ENCODE measurements at regions not wholly inside any gene's neighbourhood (a gene's known extent, or its start where the extent isn't known, plus 50 kb on each side); places are given as distances from the start of the nearest gene placed in this dataset.
A peak's percentile ranks its signal among the peaks of the same experiment; 100 is the strongest.

- Mint-ChIP-seq H3K9me3 (ENCODE audit: low read depth) (peaks cover 11% of the 10 kb centered on the region), H3K4me1 (peaks cover 40% of the 10 kb centered on the region), H3K36me3 (ENCODE audit: low read depth) (peaks cover 6% of the 10 kb centered on the region), H3K27me3 (peaks cover 3% of the 10 kb centered on the region), H3K4me3 (peak overlapping the region; percentile 36), H3K27ac (no peak overlapping the region)
- intact Hi-C loops (cut with DNase I, micrococcal nuclease) = no loop called here
- ATAC-seq (peak; percentile 18), DNase-seq (no peak)
- POLR2A ChIA-PET = interaction anchor here (0.6 kb wide), 1 partner anchor 26 kb away, joined by 3 read pairs; no protein-coding TSS in a partner anchor
- CTCF ChIA-PET = interaction anchor here (0.6 to 2.5 kb wide), 7 partner anchors 9 to 234 kb away, joined by 3 to 13 read pairs (median 4); no protein-coding TSS in a partner anchor
Observed at GRCh38 chr10:33102071-33102470, 144.0 kb upstream of the ITGB1 start.

- ATAC-seq = peak; percentile 70
- peaks cover 11% of the 10 kb centered on the region for H3K9me3 Mint-ChIP-seq (ENCODE audit: low read depth)
- CTCF ChIA-PET = interaction anchor here (0.9 to 2.5 kb wide), 7 partner anchors 10 to 91 kb away, joined by 3 to 13 read pairs (median 4); no protein-coding TSS in a partner anchor
- DNase-seq = no peak
- H3K27me3 Mint-ChIP-seq = peaks cover 3% of the 10 kb centered on the region
- H3K4me3 Mint-ChIP-seq = peak overlapping the region; percentile 36
- POLR2A ChIA-PET = interaction anchor here (0.6 to 1.1 kb wide), 3 partner anchors 33 to 551 kb away, joined by 3 read pairs; no protein-coding TSS in a partner anchor
- intact Hi-C loops (cut with DNase I, micrococcal nuclease) = loop anchor here in 1 of 2 experiments (2.0 kb wide), 1 partner anchor 15 kb away; no protein-coding TSS in a partner anchor
- H3K27ac Mint-ChIP-seq = peak overlapping the region; percentile 78
- H3K4me1 Mint-ChIP-seq = peaks cover 39% of the 10 kb centered on the region
- H3K36me3 Mint-ChIP-seq (ENCODE audit: low read depth) = peaks cover 6% of the 10 kb centered on the region
Observed at GRCh38 chr10:33101392-33101787, 143.4 kb upstream of the ITGB1 start.

GRCh38 chr10:33100781-33101391, 142.9 kb upstream of the ITGB1 start:
- H3K4me3 Mint-ChIP-seq = no peak overlapping the region
- H3K9me3 Mint-ChIP-seq (ENCODE audit: low read depth) = peaks cover 11% of the 10 kb centered on the region
- ChIA-PET CTCF (interaction anchor here (0.9 to 2.5 kb wide), 5 partner anchors 10 to 91 kb away, joined by 3 to 13 read pairs (median 4); no protein-coding TSS in a partner anchor), POLR2A (interaction anchor here (0.6 to 1.1 kb wide), 2 partner anchors 34 to 146 kb away, joined by 3 read pairs; no protein-coding TSS in a partner anchor)
- H3K4me1 Mint-ChIP-seq = peaks cover 39% of the 10 kb centered on the region
- DNase-seq = no peak
- peaks cover 6% of the 10 kb centered on the region for H3K36me3 Mint-ChIP-seq (ENCODE audit: low read depth)
- intact Hi-C loops (cut with DNase I, micrococcal nuclease) = loop anchor here in 1 of 2 experiments (2.0 kb wide), 1 partner anchor 16 kb away; no protein-coding TSS in a partner anchor
- peaks cover 3% of the 10 kb centered on the region for H3K27me3 Mint-ChIP-seq
- ATAC-seq = no peak
- H3K27ac Mint-ChIP-seq = peak overlapping the region; percentile 78

- peaks cover 12% of the 10 kb centered on the region for H3K9me3 Mint-ChIP-seq (ENCODE audit: low read depth)
- peaks cover 39% of the 10 kb centered on the region for H3K4me1 Mint-ChIP-seq
- peaks cover 7% of the 10 kb centered on the region for H3K36me3 Mint-ChIP-seq (ENCODE audit: low read depth)
- H3K4me3 Mint-ChIP-seq = no peak overlapping the region
- peaks cover 3% of the 10 kb centered on the region for H3K27me3 Mint-ChIP-seq
- POLR2A ChIA-PET = interaction anchor here (0.6 kb wide), 1 partner anchor 87 kb away, joined by 3 read pairs; no protein-coding TSS in a partner anchor
- intact Hi-C loops (cut with DNase I, micrococcal nuclease) = loop anchor here in 1 of 2 experiments (2.0 kb wide), 1 partner anchor 17 kb away; no protein-coding TSS in a partner anchor
- H3K27ac Mint-ChIP-seq = peak overlapping the region; percentile 45
- DNase-seq (no peak), ATAC-seq (peak; percentile 74)
- CTCF ChIA-PET = interaction anchor here (2.3 to 2.5 kb wide), 2 partner anchors 11 to 54 kb away, joined by 8 to 13 read pairs; no protein-coding TSS in a partner anchor
Observed at GRCh38 chr10:33099748-33100147, 141.7 kb upstream of the ITGB1 start.

GRCh38 chr10:33098951-33099663, 141.1 kb upstream of the ITGB1 start:
- CTCF ChIA-PET = interaction anchor here (0.6 kb wide), 1 partner anchor 39 kb away, joined by 3 read pairs; no protein-coding TSS in a partner anchor
- POLR2A ChIA-PET = no interaction called here
- H3K36me3 Mint-ChIP-seq (ENCODE audit: low read depth) = peaks cover 11% of the 10 kb centered on the region
- H3K9me3 Mint-ChIP-seq (ENCODE audit: low read depth) = peaks cover 12% of the 10 kb centered on the region
- ATAC-seq (no peak), DNase-seq (no peak)
- peaks cover 3% of the 10 kb centered on the region for H3K27me3 Mint-ChIP-seq
- H3K27ac Mint-ChIP-seq = peak overlapping the region; percentile 45
- intact Hi-C loops (cut with DNase I, micrococcal nuclease) = no loop called here
- peaks cover 42% of the 10 kb centered on the region for H3K4me1 Mint-ChIP-seq
- no peak overlapping the region for H3K4me3 Mint-ChIP-seq

- ChIA-PET CTCF (interaction anchor here (0.9 to 1.1 kb wide), 2 partner anchors 19 to 59 kb away, joined by 3 to 5 read pairs; no protein-coding TSS in a partner anchor), POLR2A (no interaction called here)
- ATAC-seq = no peak
- H3K27ac Mint-ChIP-seq = no peak overlapping the region
- DNase-seq = no peak
- peaks cover 5% of the 10 kb centered on the region for H3K36me3 Mint-ChIP-seq (ENCODE audit: low read depth)
- no peaks in the 10 kb centered on the region for H3K27me3 Mint-ChIP-seq
- H3K4me1 Mint-ChIP-seq = peaks cover 35% of the 10 kb centered on the region
- H3K9me3 Mint-ChIP-seq (ENCODE audit: low read depth) = peaks cover 6% of the 10 kb centered on the region
- intact Hi-C loops (cut with DNase I, micrococcal nuclease) = no loop called here
- H3K4me3 Mint-ChIP-seq = no peak overlapping the region
Observed at GRCh38 chr10:33095867-33096815, 138.1 kb upstream of the ITGB1 start.

GRCh38 chr10:33094263-33095051, 136.4 kb upstream of the ITGB1 start:
- Mint-ChIP-seq H3K27me3 (no peaks in the 10 kb centered on the region), H3K27ac (peak overlapping the region; percentile 16), H3K9me3 (ENCODE audit: low read depth) (peaks cover 10% of the 10 kb centered on the region), H3K4me1 (peaks cover 22% of the 10 kb centered on the region), H3K36me3 (ENCODE audit: low read depth) (peaks cover 11% of the 10 kb centered on the region), H3K4me3 (no peak overlapping the region)
- CTCF ChIA-PET = interaction anchor here (0.8 to 1.1 kb wide), 4 partner anchors 9 to 99 kb away, joined by 3 read pairs; no protein-coding TSS in a partner anchor
- DNase-seq (peak; percentile 11), ATAC-seq (peak; percentile 39)
- intact Hi-C loops (cut with DNase I, micrococcal nuclease) = no loop called here
- POLR2A ChIA-PET = no interaction called here

- intact Hi-C loops (cut with DNase I, micrococcal nuclease) = no loop called here
- CTCF ChIA-PET = interaction anchor here (0.9 kb wide), 1 partner anchor 84 kb away, joined by 3 read pairs; no protein-coding TSS in a partner anchor
- peaks cover 13% of the 10 kb centered on the region for H3K36me3 Mint-ChIP-seq (ENCODE audit: low read depth)
- H3K9me3 Mint-ChIP-seq (ENCODE audit: low read depth) = peaks cover 13% of the 10 kb centered on the region
- ATAC-seq (no peak), DNase-seq (no peak)
- no peak overlapping the region for H3K27ac Mint-ChIP-seq
- POLR2A ChIA-PET = interaction anchor here (0.6 kb wide), 1 partner anchor 869 kb away, joined by 4 read pairs; no protein-coding TSS in a partner anchor
- H3K4me3 Mint-ChIP-seq = no peak overlapping the region
- H3K27me3 Mint-ChIP-seq = no peaks in the 10 kb centered on the region
- H3K4me1 Mint-ChIP-seq = peaks cover 13% of the 10 kb centered on the region
Observed at GRCh38 chr10:33093362-33093761, 135.3 kb upstream of the ITGB1 start.

- ATAC-seq (no peak), DNase-seq (no peak)
- H3K27me3 Mint-ChIP-seq = no peaks in the 10 kb centered on the region
- ChIA-PET CTCF (interaction anchor here (0.7 to 0.9 kb wide), 2 partner anchors 83 to 293 kb away, joined by 3 read pairs; no protein-coding TSS in a partner anchor), POLR2A (interaction anchor here (0.6 kb wide), 1 partner anchor 870 kb away, joined by 4 read pairs; no protein-coding TSS in a partner anchor)
- peaks cover 16% of the 10 kb centered on the region for H3K36me3 Mint-ChIP-seq (ENCODE audit: low read depth)
- H3K4me3 Mint-ChIP-seq = no peak overlapping the region
- H3K9me3 Mint-ChIP-seq (ENCODE audit: low read depth) = peaks cover 16% of the 10 kb centered on the region
- peaks cover 15% of the 10 kb centered on the region for H3K4me1 Mint-ChIP-seq
- H3K27ac Mint-ChIP-seq = no peak overlapping the region
- intact Hi-C loops (cut with DNase I, micrococcal nuclease) = no loop called here
Observed at GRCh38 chr10:33092596-33092995, 134.6 kb upstream of the ITGB1 start.

GRCh38 chr10:33091201-33091600, 133.2 kb upstream of the ITGB1 start:
- H3K9me3 Mint-ChIP-seq (ENCODE audit: low read depth) = peaks cover 16% of the 10 kb centered on the region
- ChIA-PET POLR2A (no interaction called here), CTCF (interaction anchor here (1.6 kb wide), 1 partner anchor 11 kb away, joined by 6 read pairs; no protein-coding TSS in a partner anchor)
- H3K27ac Mint-ChIP-seq = peak overlapping the region; percentile 21
- peaks cover 16% of the 10 kb centered on the region for H3K36me3 Mint-ChIP-seq (ENCODE audit: low read depth)
- H3K4me1 Mint-ChIP-seq = peaks cover 26% of the 10 kb centered on the region
- no peaks in the 10 kb centered on the region for H3K27me3 Mint-ChIP-seq
- intact Hi-C loops (cut with DNase I, micrococcal nuclease) = no loop called here
- DNase-seq (no peak), ATAC-seq (no peak)
- H3K4me3 Mint-ChIP-seq = no peak overlapping the region
